ENCODE measurements at regions not wholly inside any gene's neighbourhood (a gene's known extent, or its start where the extent isn't known, plus 50 kb on each side); places are given as distances from the start of the nearest gene placed in this dataset.
"Not testable (repeated sequence)": the region's sequence is repeated elsewhere in the genome, so short reads cannot be mapped to it uniquely, and the experiment has no call there.

- H3K4me1 ChIP-seq (ENCODE audit: insufficient read depth, low read length) = no peaks in the 10 kb centered on the region
- H3K9me3 ChIP-seq (ENCODE audit: control insufficient read depth, insufficient read depth, low read length) = no peaks in the 10 kb centered on the region
- no peak overlapping the region for H3K9ac ChIP-seq (ENCODE audit: low read depth, low read length)
- no peaks in the 10 kb centered on the region for H3K36me3 ChIP-seq (ENCODE audit: insufficient read depth, low read length)
Measured at GRCh38 chr1:194442901-194443575, 1256.6 kb upstream of the B3GALT2 start.

DNA sequence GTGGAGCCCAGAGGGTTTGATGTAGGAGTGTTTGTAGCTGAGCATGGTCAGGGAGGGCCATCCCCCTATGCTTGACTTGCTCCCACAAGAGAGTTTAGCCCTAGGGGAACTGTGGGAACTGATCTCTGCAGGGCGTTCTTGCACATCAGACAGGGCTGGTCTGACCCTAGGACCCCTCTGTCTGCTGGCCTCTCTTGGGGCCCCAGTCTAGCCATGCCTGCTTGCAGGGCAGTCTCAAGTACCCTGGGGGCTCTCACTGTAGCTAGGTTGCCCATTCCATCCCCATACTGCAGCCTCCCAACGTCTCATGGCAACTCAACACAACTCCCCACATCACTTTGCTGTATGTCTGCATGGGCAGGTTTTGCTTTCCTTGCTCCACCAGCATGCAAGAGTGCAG, 1250.7 kb upstream of the B3GALT2 start:
- H3K9me3 ChIP-seq (ENCODE audit: control insufficient read depth, insufficient read depth, low read length) = no peaks in the 10 kb centered on the region
- no peak overlapping the region for H3K9ac ChIP-seq (ENCODE audit: low read depth, low read length)
- H3K4me1 ChIP-seq (ENCODE audit: insufficient read depth, low read length) = no peaks in the 10 kb centered on the region
- no peaks in the 10 kb centered on the region for H3K36me3 ChIP-seq (ENCODE audit: insufficient read depth, low read length)

GRCh38 chr1:194431121-194431520, 1244.7 kb upstream of the B3GALT2 start:
- Histone ChIP-seq H3K36me3 (ENCODE audit: insufficient read depth, low read length) (no peaks in the 10 kb centered on the region), H3K9me3 (ENCODE audit: control insufficient read depth, insufficient read depth, low read length) (no peaks in the 10 kb centered on the region), H3K4me1 (ENCODE audit: insufficient read depth, low read length) (no peaks in the 10 kb centered on the region), H3K9ac (ENCODE audit: low read depth, low read length) (no peak overlapping the region)

DNA sequence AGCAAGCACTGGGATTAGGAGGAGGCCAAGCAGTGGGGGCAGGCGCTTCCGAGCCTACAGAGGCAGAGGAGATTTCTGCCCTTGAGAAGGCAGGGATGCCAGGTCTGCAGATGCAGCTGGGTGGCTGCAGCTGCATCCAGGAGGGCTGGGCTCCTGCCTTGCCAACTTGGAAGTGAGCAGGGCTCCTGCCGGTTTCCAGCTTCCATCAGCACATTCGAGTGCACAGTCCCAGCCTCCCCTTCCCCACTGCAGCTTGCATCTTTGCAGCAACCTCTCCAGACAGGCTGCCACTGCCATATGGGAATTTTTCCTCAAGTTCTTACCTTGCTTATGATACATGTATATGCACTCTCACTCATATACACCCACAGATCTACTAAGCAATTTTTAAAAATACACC, 1234.3 kb upstream of the B3GALT2 start:
- H3K36me3 ChIP-seq (ENCODE audit: insufficient read depth, low read length) = no peaks in the 10 kb centered on the region
- no peaks in the 10 kb centered on the region for H3K4me1 ChIP-seq (ENCODE audit: insufficient read depth, low read length)
- no peak overlapping the region for H3K9ac ChIP-seq (ENCODE audit: low read depth, low read length)
- H3K9me3 ChIP-seq (ENCODE audit: control insufficient read depth, insufficient read depth, low read length) = no peaks in the 10 kb centered on the region

DNA sequence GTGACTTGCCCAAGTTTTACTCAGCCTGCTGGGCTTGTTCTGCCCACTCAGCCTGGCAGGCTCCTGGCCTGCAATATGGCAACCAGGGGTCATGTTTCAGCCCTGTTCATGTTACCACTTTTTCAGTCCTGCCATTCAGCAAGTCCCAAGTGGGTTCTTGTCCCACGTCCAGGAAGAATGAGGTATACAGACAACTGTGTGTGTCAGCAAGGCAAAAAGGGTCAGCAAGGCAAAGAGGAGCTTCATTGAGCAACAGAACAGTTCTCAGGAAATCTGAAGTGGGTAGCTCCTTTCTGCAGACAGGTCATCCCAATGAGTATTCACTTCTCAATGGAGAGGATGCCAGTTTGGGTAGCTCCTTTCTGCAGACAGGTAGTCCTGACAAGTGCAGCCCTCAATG, 1233.3 kb upstream of the B3GALT2 start:
- Histone ChIP-seq H3K9me3 (ENCODE audit: control insufficient read depth, insufficient read depth, low read length) (no peaks in the 10 kb centered on the region), H3K36me3 (ENCODE audit: insufficient read depth, low read length) (no peaks in the 10 kb centered on the region)

GRCh38 chr1:194410756-194411155, 1224.3 kb upstream of the B3GALT2 start:
- H3K4me1 ChIP-seq (ENCODE audit: insufficient read depth, low read length) = no peaks in the 10 kb centered on the region

More for the DNA sequence above, 1233.3 kb upstream of the B3GALT2 start:
- Histone ChIP-seq H3K4me1 (ENCODE audit: insufficient read depth, low read length) (no peaks in the 10 kb centered on the region), H3K9ac (ENCODE audit: low read depth, low read length) (no peak overlapping the region)

GRCh38 chr1:194407238-194407637, 1220.8 kb upstream of the B3GALT2 start:
- not testable (repeated sequence) for H3K9ac ChIP-seq (ENCODE audit: low read depth, low read length); H3K36me3 ChIP-seq (ENCODE audit: insufficient read depth, low read length); H3K4me1 ChIP-seq (ENCODE audit: insufficient read depth, low read length); H3K9me3 ChIP-seq (ENCODE audit: control insufficient read depth, insufficient read depth, low read length)

More at GRCh38 chr1:194410756-194411155, 1224.3 kb upstream of the B3GALT2 start:
- Histone ChIP-seq H3K9me3 (ENCODE audit: control insufficient read depth, insufficient read depth, low read length) (no peaks in the 10 kb centered on the region), H3K9ac (ENCODE audit: low read depth, low read length) (no peak overlapping the region), H3K36me3 (ENCODE audit: insufficient read depth, low read length) (no peaks in the 10 kb centered on the region)

DNA sequence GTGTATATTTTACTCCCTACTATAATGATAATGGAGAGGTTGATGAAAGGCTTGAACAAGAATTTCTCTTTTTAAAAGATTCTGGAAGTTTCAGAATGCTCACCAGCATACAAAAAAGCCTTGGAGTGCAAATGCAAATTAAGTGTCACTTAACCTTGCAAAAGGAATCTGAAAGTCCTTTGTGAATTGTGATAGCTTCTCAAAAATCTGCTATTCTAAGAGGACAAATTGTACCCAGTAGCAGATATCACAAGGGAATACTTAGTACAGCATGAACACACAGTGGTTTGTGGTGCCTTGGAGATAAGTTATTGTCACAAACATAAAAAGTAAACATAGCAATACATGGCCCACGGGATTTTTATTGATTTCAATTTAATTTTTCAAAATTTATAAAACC, 1208.3 kb upstream of the B3GALT2 start:
- no peak overlapping the region for H3K9ac ChIP-seq (ENCODE audit: low read depth, low read length)
- H3K4me1 ChIP-seq (ENCODE audit: insufficient read depth, low read length) = peaks cover 6% of the 10 kb centered on the region; the same call in 1 of the 2 replicates
- no peaks in the 10 kb centered on the region for H3K36me3 ChIP-seq (ENCODE audit: insufficient read depth, low read length)
- H3K9me3 ChIP-seq (ENCODE audit: control insufficient read depth, insufficient read depth, low read length) = no peaks in the 10 kb centered on the region

DNA sequence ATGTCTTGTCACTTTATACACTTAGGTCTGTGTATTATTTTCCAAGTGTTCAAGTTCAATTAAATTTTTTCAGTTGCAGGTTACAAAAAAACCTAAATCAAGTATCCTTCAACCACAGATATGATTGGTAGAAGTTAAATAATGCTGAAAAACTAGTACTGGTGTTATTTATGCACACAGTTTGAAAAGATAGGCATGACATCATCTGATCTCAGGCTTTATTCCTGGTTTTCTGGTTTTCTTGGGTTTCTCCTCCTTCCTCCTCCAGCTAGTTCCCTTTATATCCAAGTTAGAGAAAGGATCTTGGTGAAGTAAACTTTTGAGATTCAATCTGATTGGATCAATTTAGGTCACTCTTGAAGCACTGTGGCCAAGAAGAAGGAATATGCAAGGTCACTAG, 1201.1 kb upstream of the B3GALT2 start:
- Histone ChIP-seq H3K9me3 (ENCODE audit: control insufficient read depth, insufficient read depth, low read length) (no peaks in the 10 kb centered on the region), H3K9ac (ENCODE audit: low read depth, low read length) (no peak overlapping the region), H3K4me1 (ENCODE audit: insufficient read depth, low read length) (no peaks in the 10 kb centered on the region), H3K36me3 (ENCODE audit: insufficient read depth, low read length) (no peaks in the 10 kb centered on the region)

GRCh38 chr1:194378517-194378916, 1192.1 kb upstream of the B3GALT2 start:
- Histone ChIP-seq H3K4me1 (ENCODE audit: insufficient read depth, low read length) (no peaks in the 10 kb centered on the region), H3K36me3 (ENCODE audit: insufficient read depth, low read length) (no peaks in the 10 kb centered on the region), H3K9me3 (ENCODE audit: control insufficient read depth, insufficient read depth, low read length) (no peaks in the 10 kb centered on the region), H3K9ac (ENCODE audit: low read depth, low read length) (no peak overlapping the region)

GRCh38 chr1:194374649-194375048, 1188.2 kb upstream of the B3GALT2 start:
- no peaks in the 10 kb centered on the region for H3K4me1 ChIP-seq (ENCODE audit: insufficient read depth, low read length)
- no peaks in the 10 kb centered on the region for H3K36me3 ChIP-seq (ENCODE audit: insufficient read depth, low read length)
- H3K9me3 ChIP-seq (ENCODE audit: control insufficient read depth, insufficient read depth, low read length) = no peaks in the 10 kb centered on the region
- no peak overlapping the region for H3K9ac ChIP-seq (ENCODE audit: low read depth, low read length)

DNA sequence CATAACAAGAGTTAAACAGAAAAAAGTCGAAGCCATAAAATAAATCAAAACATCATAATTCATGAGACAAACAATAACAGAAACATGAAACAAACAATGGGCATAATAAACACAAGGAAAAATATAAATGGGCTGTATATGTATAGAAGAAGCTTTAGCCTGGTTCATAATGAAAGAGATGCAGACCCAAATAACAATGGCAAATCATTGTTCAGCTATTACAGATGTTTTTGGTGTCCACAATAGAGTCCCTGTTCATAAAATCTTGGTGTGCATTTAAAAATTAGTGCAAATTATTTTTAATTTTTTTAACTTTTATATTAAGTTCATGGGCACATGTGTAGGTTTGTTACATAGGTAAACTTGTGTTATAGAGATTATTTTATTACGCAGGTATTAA, 1185.9 kb upstream of the B3GALT2 start:
- Histone ChIP-seq H3K9ac (ENCODE audit: low read depth, low read length) (no peak overlapping the region), H3K36me3 (ENCODE audit: insufficient read depth, low read length) (no peaks in the 10 kb centered on the region), H3K4me1 (ENCODE audit: insufficient read depth, low read length) (no peaks in the 10 kb centered on the region), H3K9me3 (ENCODE audit: control insufficient read depth, insufficient read depth, low read length) (no peaks in the 10 kb centered on the region)

DNA sequence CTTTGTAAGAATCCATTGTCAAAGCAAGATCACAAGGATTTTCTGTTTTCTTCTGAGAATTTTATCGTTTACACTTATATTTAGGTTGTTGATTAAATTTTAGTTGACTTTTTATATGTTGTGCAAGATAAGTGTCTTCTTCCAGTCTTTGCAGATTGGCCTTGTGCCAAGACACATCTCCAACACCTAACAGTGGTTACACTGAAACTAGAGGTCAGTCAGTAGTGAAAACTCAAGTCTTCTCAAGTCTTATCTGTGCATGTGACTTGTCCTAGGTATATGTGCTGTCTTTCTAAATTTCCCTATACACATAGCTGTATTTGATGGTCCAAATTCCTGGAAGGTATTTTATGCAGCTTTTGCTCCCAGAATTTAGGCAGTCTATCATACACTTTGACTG, 1183.2 kb upstream of the B3GALT2 start:
- Histone ChIP-seq H3K36me3 (ENCODE audit: insufficient read depth, low read length) (no peaks in the 10 kb centered on the region), H3K9ac (ENCODE audit: low read depth, low read length) (no peak overlapping the region), H3K4me1 (ENCODE audit: insufficient read depth, low read length) (no peaks in the 10 kb centered on the region), H3K9me3 (ENCODE audit: control insufficient read depth, insufficient read depth, low read length) (no peaks in the 10 kb centered on the region)

DNA sequence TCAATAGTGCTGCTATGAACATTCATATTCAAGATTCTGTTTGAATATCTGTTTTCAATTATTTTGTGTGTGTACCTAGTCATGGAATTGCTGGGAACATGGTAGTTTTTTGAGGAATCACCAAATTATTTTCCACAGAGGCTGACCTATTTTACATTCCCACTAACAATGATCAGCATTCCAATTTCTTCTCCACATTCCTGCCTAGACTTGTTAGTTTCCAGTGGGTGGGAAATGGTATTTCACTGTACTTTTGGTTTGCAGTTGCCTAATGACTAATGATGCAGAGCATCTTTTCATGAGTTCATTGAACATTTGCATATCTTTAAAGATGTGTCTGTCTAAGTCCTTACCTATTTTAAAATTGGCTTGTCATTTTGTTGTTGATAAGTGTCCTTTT, 1182.6 kb upstream of the B3GALT2 start:
- Histone ChIP-seq H3K4me1 (ENCODE audit: insufficient read depth, low read length) (no peaks in the 10 kb centered on the region), H3K9me3 (ENCODE audit: control insufficient read depth, insufficient read depth, low read length) (no peaks in the 10 kb centered on the region)

GRCh38 chr1:194367121-194367520, 1180.7 kb upstream of the B3GALT2 start:
- Histone ChIP-seq H3K9me3 (ENCODE audit: control insufficient read depth, insufficient read depth, low read length) (no peaks in the 10 kb centered on the region), H3K9ac (ENCODE audit: low read depth, low read length) (no peak overlapping the region), H3K4me1 (ENCODE audit: insufficient read depth, low read length) (no peaks in the 10 kb centered on the region), H3K36me3 (ENCODE audit: insufficient read depth, low read length) (no peaks in the 10 kb centered on the region)

More for the DNA sequence above, 1182.6 kb upstream of the B3GALT2 start:
- Histone ChIP-seq H3K36me3 (ENCODE audit: insufficient read depth, low read length) (no peaks in the 10 kb centered on the region), H3K9ac (ENCODE audit: low read depth, low read length) (no peak overlapping the region)

DNA sequence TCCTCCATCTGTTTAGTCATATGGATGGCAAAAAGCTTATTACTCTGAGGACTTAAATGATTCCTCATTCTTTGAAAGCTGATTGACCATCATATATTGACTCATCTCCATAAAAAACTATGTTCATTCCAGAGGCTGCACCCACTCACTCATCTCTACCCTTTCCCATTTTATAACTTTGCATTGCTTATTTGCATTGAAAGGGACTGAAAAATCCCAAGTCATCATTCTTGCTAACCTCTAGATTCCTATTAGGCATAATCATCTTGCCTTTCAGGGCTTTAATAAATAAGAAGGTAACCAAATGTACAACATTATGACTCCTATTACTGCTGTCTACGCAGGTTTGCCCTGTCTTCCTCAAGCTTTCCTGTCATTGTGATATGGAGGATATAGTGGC, 1180.3 kb upstream of the B3GALT2 start:
- no peaks in the 10 kb centered on the region for H3K36me3 ChIP-seq (ENCODE audit: insufficient read depth, low read length)

More for the DNA sequence above, 1180.3 kb upstream of the B3GALT2 start:
- H3K4me1 ChIP-seq (ENCODE audit: insufficient read depth, low read length) = no peaks in the 10 kb centered on the region
- H3K9ac ChIP-seq (ENCODE audit: low read depth, low read length) = no peak overlapping the region
- no peaks in the 10 kb centered on the region for H3K9me3 ChIP-seq (ENCODE audit: control insufficient read depth, insufficient read depth, low read length)
